Vagina (tissue), 2 donors: ENCODE measurements at regions not wholly inside any gene's neighbourhood (a gene's known extent, or its start where the extent isn't known, plus 50 kb on each side); places are given as distances from the start of the nearest gene placed in this dataset.

Source experiments
- DNase-seq, 2 donors: peaks; one replicate each; pipeline ENCODE4 v3.0.0-alpha.2; 2017; ENCODE audit errors: extremely low spot score in 2 of 2
- H3K27ac ChIP-seq: fragments of 200-600 bp; sonication (generic); one replicate; pipeline ENCODE4 v1.5.1; 2019
- H3K27me3 ChIP-seq: fragments of 200-600 bp; sonication (generic); one replicate; pipeline ENCODE4 v1.5.1; 2019
- H3K36me3 ChIP-seq, 2 donors: fragments of 200-600 bp; sonication (generic); one replicate each; pipeline ENCODE4 v1.5.1; 2017 to 2019
- H3K4me1 ChIP-seq: fragments of 200-600 bp; sonication (generic); one replicate; pipeline ENCODE4 v1.5.1; 2019
- H3K4me3 ChIP-seq, 2 donors: fragments of 200-600 bp; sonication (generic); 1 replicate in 1 of 2; 2 replicates in 1 of 2; pipeline ENCODE4 v1.5.1; 2016 to 2019
- H3K9me3 ChIP-seq: fragments of 200-600 bp; sonication (generic); one replicate; pipeline ENCODE4 v1.5.1; 2019
- CTCF ChIP-seq, 3 experiments: fragments of 450-650 bp in 2 of 3; fragments of 200-600 bp in 1 of 3; sonication (generic) in 1 of 3; IDR thresholded peaks; one replicate each; pipeline ENCODE4 v1.5.1; 2017 to 2019; ENCODE audit warnings: antibody characterized with exemption in 3 of 3, mild to moderate bottlenecking in 2 of 3, moderate library complexity in 2 of 3
- POLR2A ChIP-seq, 2 donors: fragments of 450-650 bp; IDR thresholded peaks; one replicate each; pipeline ENCODE4 v1.6.1; 2017; ENCODE audit warnings: antibody characterized with exemption in 2 of 2, mild to moderate bottlenecking in 2 of 2, moderate library complexity in 2 of 2
- POLR2AphosphoS5 ChIP-seq, 2 donors: sonication (generic); formaldehyde crosslinking; IDR thresholded peaks; one replicate each; pipeline ENCODE4 v1.9.0; 2017; ENCODE audit warnings: antibody characterized with exemption in 2 of 2, mild to moderate bottlenecking in 2 of 2, low read depth in 1 of 2; ENCODE audit not compliant: insufficient read depth in 1 of 2
- intact Hi-C: fragments of 100-400 bp; cut with DNase I; formaldehyde crosslinking; loops from one replicate; pipeline ENCODE4 v1.15.1; 2023

GRCh38 chrX:121504153-121504552, 456.7 kb downstream of the GLUD2 start:
- no peak overlapping the region for H3K4me3 ChIP-seq
- intact Hi-C loops: no loop called here
- H3K27me3 ChIP-seq: no peaks in the 10 kb centered on the region
- H3K27ac ChIP-seq: no peak overlapping the region
- H3K36me3 ChIP-seq: no peaks in the 10 kb centered on the region
- TF ChIP-seq CTCF (IDR thresholded peaks at IDR 0.05) (no peak), POLR2A (IDR thresholded peaks at IDR 0.05) (no peak), POLR2AphosphoS5 (IDR thresholded peaks at IDR 0.05; ENCODE audit: insufficient read depth in 1 of 2, low read depth in 1 of 2) (no peak)
- DNase-seq: no peak
- H3K4me1 ChIP-seq: no peaks in the 10 kb centered on the region
- H3K9me3 ChIP-seq: no peaks in the 10 kb centered on the region

- intact Hi-C loops: no loop called here
- Histone ChIP-seq H3K27ac (no peak overlapping the region), H3K36me3 (no peaks in the 10 kb centered on the region), H3K27me3 (no peaks in the 10 kb centered on the region), H3K9me3 (no peaks in the 10 kb centered on the region), H3K4me3 (no peak overlapping the region), H3K4me1 (no peaks in the 10 kb centered on the region)
- TF ChIP-seq POLR2A (IDR thresholded peaks at IDR 0.05): no peak
- TF ChIP-seq CTCF (IDR thresholded peaks at IDR 0.05): no peak
- no peak for TF ChIP-seq POLR2AphosphoS5 (IDR thresholded peaks at IDR 0.05; ENCODE audit: insufficient read depth in 1 of 2, low read depth in 1 of 2)
- no peak for DNase-seq
These were observed 498.9 kb downstream of the GLUD2 start for GRCh38 chrX:121546317-121546716.

- DNase-seq: no peak
- Histone ChIP-seq H3K4me1 (no peaks in the 10 kb centered on the region), H3K9me3 (no peaks in the 10 kb centered on the region), H3K36me3 (no peaks in the 10 kb centered on the region), H3K27ac (no peak overlapping the region), H3K4me3 (no peak overlapping the region), H3K27me3 (no peaks in the 10 kb centered on the region)
- intact Hi-C loops: no loop called here
- TF ChIP-seq CTCF (IDR thresholded peaks at IDR 0.05) (no peak), POLR2AphosphoS5 (IDR thresholded peaks at IDR 0.05; ENCODE audit: insufficient read depth in 1 of 2, low read depth in 1 of 2) (no peak), POLR2A (IDR thresholded peaks at IDR 0.05) (no peak)
These were observed 511.5 kb downstream of the GLUD2 start for GRCh38 chrX:121558886-121559285.

GRCh38 chrX:121562616-121563015, 515.2 kb downstream of the GLUD2 start:
- Histone ChIP-seq H3K27ac (no peak overlapping the region), H3K4me3 (no peak overlapping the region), H3K9me3 (no peaks in the 10 kb centered on the region), H3K4me1 (no peaks in the 10 kb centered on the region), H3K27me3 (no peaks in the 10 kb centered on the region), H3K36me3 (no peaks in the 10 kb centered on the region)
- no peak for TF ChIP-seq POLR2A (IDR thresholded peaks at IDR 0.05)
- no peak for TF ChIP-seq POLR2AphosphoS5 (IDR thresholded peaks at IDR 0.05; ENCODE audit: insufficient read depth in 1 of 2, low read depth in 1 of 2)
- TF ChIP-seq CTCF (IDR thresholded peaks at IDR 0.05): no peak
- intact Hi-C loops: no loop called here
- no peak for DNase-seq

- no peak for DNase-seq
- intact Hi-C loops: no loop called here
- Histone ChIP-seq H3K36me3 (no peaks in the 10 kb centered on the region), H3K4me3 (no peak overlapping the region), H3K27ac (no peak overlapping the region), H3K9me3 (no peaks in the 10 kb centered on the region), H3K4me1 (no peaks in the 10 kb centered on the region), H3K27me3 (no peaks in the 10 kb centered on the region)
- TF ChIP-seq POLR2A (IDR thresholded peaks at IDR 0.05) (no peak), CTCF (IDR thresholded peaks at IDR 0.05) (no peak), POLR2AphosphoS5 (IDR thresholded peaks at IDR 0.05; ENCODE audit: insufficient read depth in 1 of 2, low read depth in 1 of 2) (no peak)
These were observed 522.2 kb downstream of the GLUD2 start for GRCh38 chrX:121569609-121570008.
